ENCODE measurements at regions not wholly inside any gene's neighbourhood (a gene's known extent, or its start where the extent isn't known, plus 50 kb on each side); places are given as distances from the start of the nearest gene placed in this dataset.
"Not testable (repeated sequence)": the region's sequence is repeated elsewhere in the genome, so short reads cannot be mapped to it uniquely, and the experiment has no call there.

DNA sequence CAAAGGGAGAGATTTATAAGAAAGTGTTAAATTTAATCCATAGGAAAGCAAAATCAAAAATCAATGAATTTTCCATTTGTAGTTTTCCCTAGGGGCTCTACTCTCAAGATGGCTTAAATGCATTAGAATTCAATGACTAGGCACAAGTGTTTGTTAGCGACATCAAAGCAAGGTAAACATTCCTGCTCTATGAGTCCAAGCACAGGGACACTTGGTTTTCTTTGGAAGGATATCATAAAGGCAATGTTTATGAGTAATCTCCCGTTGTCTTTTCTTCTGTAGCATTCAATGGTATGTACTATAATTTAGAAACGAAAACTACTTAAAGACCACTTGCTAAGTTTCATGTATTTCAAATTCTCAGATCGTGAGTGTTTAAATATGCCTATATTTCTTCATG is 54.8 kb upstream of the ZNF717 start:
- not testable (repeated sequence) for DNase-seq (ENCODE audit: low read depth); H3K4me3 ChIP-seq (ENCODE audit: low read depth, low read length)

DNA sequence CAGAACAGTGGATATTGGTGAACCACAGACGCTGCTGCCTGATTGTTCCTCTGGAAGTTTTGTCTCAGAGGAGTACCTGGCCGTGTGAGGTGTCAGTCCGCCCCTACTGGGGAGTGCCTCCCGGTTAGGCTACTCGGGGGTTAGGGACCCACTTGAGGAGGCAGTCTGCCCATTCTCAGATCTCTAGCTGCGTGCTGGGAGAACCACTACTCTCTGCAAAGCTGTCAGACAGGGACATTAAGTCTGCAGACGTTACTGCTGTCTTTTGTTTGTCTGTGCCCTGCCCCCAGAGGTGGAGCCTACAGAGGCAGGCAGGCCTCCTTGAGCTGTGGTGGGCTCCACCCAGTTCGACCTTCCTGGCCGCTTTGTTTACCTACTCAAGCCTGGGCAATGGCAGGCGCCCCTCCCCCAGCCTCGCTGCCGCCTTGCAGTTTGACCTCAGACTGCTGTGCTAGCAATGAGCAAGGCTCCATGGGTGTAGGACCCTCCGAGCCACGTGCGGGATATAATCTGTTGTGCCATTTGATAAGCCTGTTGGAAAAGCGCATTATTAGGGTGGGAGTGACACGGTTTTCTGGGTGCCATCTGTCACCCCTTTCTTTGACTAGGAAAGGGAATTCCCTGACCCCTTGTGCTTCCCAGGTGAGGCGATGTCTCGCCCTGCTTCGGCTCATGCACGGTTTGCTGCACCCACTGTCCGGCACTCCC is 65.1 kb upstream of the ZNF717 start:
- not testable (repeated sequence) for DNase-seq (ENCODE audit: low read depth); H3K4me3 ChIP-seq (ENCODE audit: low read depth, low read length)

DNA sequence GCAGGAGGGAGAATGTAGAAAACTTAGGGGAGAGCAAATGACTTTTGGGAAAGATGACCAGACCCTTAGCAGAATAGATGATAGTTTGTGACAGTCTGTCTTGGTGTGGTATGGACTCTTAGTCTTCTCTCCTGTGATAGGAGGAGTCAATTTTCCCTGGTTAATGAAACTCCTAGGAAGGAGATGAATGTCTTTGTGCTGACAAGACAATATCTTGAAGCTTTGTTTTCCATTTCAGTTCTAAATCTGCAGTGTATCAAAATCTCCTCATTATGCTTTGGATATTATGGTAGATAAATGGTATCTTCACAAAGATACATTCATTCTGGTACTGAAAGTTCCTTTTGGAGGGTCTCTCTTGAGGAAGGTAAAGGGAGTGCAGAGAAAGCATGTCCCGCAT is 77.8 kb upstream of the ZNF717 start:
- no peak for DNase-seq (ENCODE audit: low read depth)
- TF ChIP-seq, protein P1, sequence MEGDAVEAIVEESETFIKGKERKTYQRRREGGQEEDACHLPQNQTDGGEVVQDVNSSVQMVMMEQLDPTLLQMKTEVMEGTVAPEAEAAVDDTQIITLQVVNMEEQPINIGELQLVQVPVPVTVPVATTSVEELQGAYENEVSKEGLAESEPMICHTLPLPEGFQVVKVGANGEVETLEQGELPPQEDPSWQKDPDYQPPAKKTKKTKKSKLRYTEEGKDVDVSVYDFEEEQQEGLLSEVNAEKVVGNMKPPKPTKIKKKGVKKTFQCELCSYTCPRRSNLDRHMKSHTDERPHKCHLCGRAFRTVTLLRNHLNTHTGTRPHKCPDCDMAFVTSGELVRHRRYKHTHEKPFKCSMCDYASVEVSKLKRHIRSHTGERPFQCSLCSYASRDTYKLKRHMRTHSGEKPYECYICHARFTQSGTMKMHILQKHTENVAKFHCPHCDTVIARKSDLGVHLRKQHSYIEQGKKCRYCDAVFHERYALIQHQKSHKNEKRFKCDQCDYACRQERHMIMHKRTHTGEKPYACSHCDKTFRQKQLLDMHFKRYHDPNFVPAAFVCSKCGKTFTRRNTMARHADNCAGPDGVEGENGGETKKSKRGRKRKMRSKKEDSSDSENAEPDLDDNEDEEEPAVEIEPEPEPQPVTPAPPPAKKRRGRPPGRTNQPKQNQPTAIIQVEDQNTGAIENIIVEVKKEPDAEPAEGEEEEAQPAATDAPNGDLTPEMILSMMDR (IDR thresholded peaks at IDR 0.05; ENCODE audit: insufficient read depth, low read depth, low read length, missing control alignments) = no peak
- H3K4me3 ChIP-seq (ENCODE audit: low read depth, low read length) = no peak overlapping the region

DNA sequence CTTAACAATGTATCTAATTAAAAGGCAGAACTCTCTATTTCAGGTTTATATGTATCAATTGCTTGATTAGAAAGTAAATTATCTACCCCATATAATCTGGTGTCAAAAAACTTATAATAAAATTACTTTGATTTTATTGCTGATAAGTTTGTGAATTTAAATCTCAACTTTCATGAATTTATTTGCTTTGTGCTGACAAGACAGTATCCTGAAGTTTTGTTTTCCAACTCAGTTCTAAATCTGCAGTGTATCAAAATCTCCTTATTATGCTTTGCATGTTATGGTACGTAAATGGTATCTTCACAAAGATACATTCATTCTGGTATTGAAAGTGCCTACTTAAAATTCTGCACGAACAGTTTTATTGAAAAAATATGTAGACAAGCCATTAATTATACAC is 78.5 kb upstream of the ZNF717 start:
- no peak for DNase-seq (ENCODE audit: low read depth)
- TF ChIP-seq, protein P1 (IDR thresholded peaks at IDR 0.05; ENCODE audit: insufficient read depth, low read depth, low read length, missing control alignments) = no peak
- no peak overlapping the region for H3K4me3 ChIP-seq (ENCODE audit: low read depth, low read length)

DNA sequence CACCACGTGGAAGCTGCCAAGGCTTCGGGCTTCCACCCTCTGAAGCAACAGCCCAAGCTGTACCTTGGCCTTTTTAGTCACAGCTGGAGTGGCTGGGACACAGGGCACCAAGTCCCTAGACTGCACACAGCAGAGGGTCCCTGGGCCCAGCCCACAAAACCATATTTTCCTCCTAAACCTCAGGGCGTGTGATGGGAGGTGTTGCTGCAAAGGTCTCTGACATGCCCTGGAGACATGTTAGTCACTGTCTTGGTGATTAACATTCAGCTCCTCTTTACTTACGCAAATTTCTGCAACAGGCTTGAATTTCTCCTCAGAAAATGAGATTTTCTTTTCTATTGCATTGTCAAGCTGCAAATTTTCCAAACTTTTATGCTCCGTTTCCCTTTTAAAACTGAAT is 98.4 kb upstream of the ZNF717 start:
- DNase-seq (ENCODE audit: low read depth); H3K4me3 ChIP-seq (ENCODE audit: low read depth, low read length): not testable (repeated sequence)

DNA sequence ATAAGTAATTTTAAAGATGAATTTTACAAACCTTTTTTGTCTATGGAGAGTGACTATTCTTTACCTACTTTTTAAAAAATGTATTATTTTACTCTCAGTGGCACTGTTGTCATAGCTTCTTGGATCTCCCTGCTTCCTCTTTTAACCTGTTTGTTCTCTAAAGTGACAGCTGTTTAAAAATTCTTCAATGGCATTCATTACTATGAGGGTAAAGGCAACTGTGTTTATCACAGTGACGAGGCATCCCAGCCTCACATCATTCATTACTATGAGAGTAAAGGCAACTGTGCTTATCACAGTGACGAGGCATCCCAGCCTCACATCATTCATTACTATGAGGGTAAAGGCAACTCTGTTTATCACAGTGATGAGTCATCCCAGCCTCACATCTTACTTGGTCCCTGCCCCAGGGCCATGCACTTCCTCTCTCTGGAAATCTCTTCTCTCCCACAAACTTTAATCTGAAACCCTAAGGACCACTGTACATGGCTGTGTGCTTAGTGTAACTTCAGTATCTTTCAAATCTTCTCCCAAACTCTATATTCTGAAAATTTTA is 101.7 kb upstream of the ZNF717 start:
- DNase-seq (ENCODE audit: low read depth) = no peak
- TF ChIP-seq, protein P1 (IDR thresholded peaks at IDR 0.05; ENCODE audit: insufficient read depth, low read depth, low read length, missing control alignments) = no peak
- H3K4me3 ChIP-seq (ENCODE audit: low read depth, low read length) = no peak overlapping the region

DNA sequence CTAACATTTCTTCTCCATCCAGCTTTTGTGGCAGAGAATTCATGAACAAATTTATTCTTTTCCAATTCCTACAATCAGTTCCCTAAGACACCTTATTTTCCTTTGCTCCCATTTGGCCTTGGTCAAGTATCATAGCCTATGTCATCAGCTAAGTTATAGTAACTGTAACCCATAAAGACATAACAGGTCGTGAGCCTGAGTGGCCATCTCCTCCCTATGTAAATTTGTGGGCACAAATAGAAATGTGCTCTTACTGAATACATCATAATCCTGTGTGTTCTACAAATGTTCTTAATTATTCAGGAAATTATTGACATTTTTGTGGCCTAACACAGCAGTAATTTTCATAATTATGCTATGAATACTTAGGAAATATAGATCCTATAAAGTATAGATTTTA is 108.9 kb upstream of the ZNF717 start:
- no peak overlapping the region for H3K4me3 ChIP-seq (ENCODE audit: low read depth, low read length)
- TF ChIP-seq, protein P1 (IDR thresholded peaks at IDR 0.05; ENCODE audit: insufficient read depth, low read depth, low read length, missing control alignments) = no peak
- no peak for DNase-seq (ENCODE audit: low read depth)

DNA sequence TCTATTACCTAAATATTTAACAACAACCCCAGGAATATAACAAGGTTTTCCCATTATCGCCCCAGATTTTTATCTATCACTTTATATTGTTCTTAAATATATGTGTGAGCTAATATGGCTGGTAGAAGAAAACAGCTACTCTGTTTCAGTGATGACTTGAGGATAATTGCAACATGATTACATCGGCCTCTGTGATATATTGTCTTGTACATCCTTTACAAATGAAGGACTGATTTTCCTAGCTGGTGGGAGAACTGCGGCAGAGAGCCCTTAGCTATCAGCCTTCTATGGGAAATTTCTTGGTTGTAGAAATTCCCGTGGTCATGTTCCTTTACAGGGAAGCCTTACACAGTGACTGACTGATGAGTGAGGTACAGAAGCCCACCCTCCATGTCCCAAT is 110.9 kb upstream of the ZNF717 start:
- no peak overlapping the region for H3K4me3 ChIP-seq (ENCODE audit: low read depth, low read length)
- DNase-seq (ENCODE audit: low read depth) = no peak
- TF ChIP-seq, protein P1 (IDR thresholded peaks at IDR 0.05; ENCODE audit: insufficient read depth, low read depth, low read length, missing control alignments) = no peak

DNA sequence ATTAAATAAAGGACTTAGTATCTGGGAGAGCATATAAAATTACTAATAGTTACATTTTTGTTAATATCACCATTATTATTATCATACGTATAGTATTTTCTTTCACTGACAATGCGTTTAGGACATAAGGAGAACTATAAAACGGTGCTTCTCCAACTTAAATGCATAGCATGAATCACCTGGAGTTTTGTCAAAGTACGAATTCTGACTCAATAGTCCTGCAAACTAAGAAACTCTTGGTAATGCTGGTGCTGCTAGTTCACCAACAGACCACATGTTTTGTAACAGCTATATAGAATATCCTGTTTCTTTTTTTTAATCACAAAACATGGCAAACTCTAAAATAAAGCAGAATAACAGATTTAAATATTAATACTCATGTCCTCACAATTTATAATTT is 116.1 kb upstream of the ZNF717 start:
- DNase-seq (ENCODE audit: low read depth); H3K4me3 ChIP-seq (ENCODE audit: low read depth, low read length): not testable (repeated sequence)
